ENCODE measurements at regions not wholly inside any gene's neighbourhood (a gene's known extent, or its start where the extent isn't known, plus 50 kb on each side); places are given as distances from the start of the nearest gene placed in this dataset.
"Not testable (repeated sequence)": the region's sequence is repeated elsewhere in the genome, so short reads cannot be mapped to it uniquely, and the experiment has no call there.

- TF ChIP-seq, protein P1, sequence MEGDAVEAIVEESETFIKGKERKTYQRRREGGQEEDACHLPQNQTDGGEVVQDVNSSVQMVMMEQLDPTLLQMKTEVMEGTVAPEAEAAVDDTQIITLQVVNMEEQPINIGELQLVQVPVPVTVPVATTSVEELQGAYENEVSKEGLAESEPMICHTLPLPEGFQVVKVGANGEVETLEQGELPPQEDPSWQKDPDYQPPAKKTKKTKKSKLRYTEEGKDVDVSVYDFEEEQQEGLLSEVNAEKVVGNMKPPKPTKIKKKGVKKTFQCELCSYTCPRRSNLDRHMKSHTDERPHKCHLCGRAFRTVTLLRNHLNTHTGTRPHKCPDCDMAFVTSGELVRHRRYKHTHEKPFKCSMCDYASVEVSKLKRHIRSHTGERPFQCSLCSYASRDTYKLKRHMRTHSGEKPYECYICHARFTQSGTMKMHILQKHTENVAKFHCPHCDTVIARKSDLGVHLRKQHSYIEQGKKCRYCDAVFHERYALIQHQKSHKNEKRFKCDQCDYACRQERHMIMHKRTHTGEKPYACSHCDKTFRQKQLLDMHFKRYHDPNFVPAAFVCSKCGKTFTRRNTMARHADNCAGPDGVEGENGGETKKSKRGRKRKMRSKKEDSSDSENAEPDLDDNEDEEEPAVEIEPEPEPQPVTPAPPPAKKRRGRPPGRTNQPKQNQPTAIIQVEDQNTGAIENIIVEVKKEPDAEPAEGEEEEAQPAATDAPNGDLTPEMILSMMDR (conservative IDR thresholded peaks at IDR 0.05; ENCODE audit: control insufficient read depth, insufficient read depth, low read depth, low read length): no peak
- DNase-seq (ENCODE audit: low read depth): no peak
Measured at GRCh38 chr18:70822117-70822516, 533.3 kb downstream of the SOCS6 start.

GRCh38 chr18:70808481-70809056 is 519.7 kb downstream of the SOCS6 start:
- H3K4me3 ChIP-seq (ENCODE audit: control insufficient read depth, low read depth, low read length): no peak overlapping the region
- no peak for DNase-seq (ENCODE audit: low read depth)
- TF ChIP-seq, protein P1 (conservative IDR thresholded peaks at IDR 0.05; ENCODE audit: control insufficient read depth, insufficient read depth, low read depth, low read length): no peak

More at GRCh38 chr18:70822117-70822516, 533.3 kb downstream of the SOCS6 start:
- no peak overlapping the region for H3K4me3 ChIP-seq (ENCODE audit: control insufficient read depth, low read depth, low read length)

GRCh38 chr18:70781860-70782453 is 493.1 kb downstream of the SOCS6 start:
- peak; percentile 50 for DNase-seq (ENCODE audit: low read depth)
- no peak overlapping the region for H3K4me3 ChIP-seq (ENCODE audit: control insufficient read depth, low read depth, low read length)
- TF ChIP-seq, protein P1 (conservative IDR thresholded peaks at IDR 0.05; ENCODE audit: control insufficient read depth, insufficient read depth, low read depth, low read length): peak; percentile 74

- DNase-seq (ENCODE audit: low read depth); H3K4me3 ChIP-seq (ENCODE audit: control insufficient read depth, low read depth, low read length): not testable (repeated sequence)
Measured at GRCh38 chr18:70766254-70766653, 477.4 kb downstream of the SOCS6 start.

- H3K4me3 ChIP-seq (ENCODE audit: control insufficient read depth, low read depth, low read length): no peak overlapping the region
Measured at GRCh38 chr18:70762812-70763211, 474.0 kb downstream of the SOCS6 start.

GRCh38 chr18:70758780-70759179 is 469.9 kb downstream of the SOCS6 start:
- no peak overlapping the region for H3K4me3 ChIP-seq (ENCODE audit: control insufficient read depth, low read depth, low read length)
- DNase-seq (ENCODE audit: low read depth): no peak
- TF ChIP-seq, protein P1 (conservative IDR thresholded peaks at IDR 0.05; ENCODE audit: control insufficient read depth, insufficient read depth, low read depth, low read length): no peak

More at GRCh38 chr18:70762812-70763211, 474.0 kb downstream of the SOCS6 start:
- no peak for DNase-seq (ENCODE audit: low read depth)
- TF ChIP-seq, protein P1 (conservative IDR thresholded peaks at IDR 0.05; ENCODE audit: control insufficient read depth, insufficient read depth, low read depth, low read length): no peak

GRCh38 chr18:70754486-70754885 is 465.6 kb downstream of the SOCS6 start:
- DNase-seq (ENCODE audit: low read depth): no peak
- TF ChIP-seq, protein P1 (conservative IDR thresholded peaks at IDR 0.05; ENCODE audit: control insufficient read depth, insufficient read depth, low read depth, low read length): no peak
- H3K4me3 ChIP-seq (ENCODE audit: control insufficient read depth, low read depth, low read length): no peak overlapping the region
